Inferior parietal cortex (tissue), 1 donor: ENCODE measurements at regions not wholly inside any gene's neighbourhood (a gene's known extent, or its start where the extent isn't known, plus 50 kb on each side); places are given as distances from the start of the nearest gene placed in this dataset.

Experiments
- DNase-seq: peaks from one replicate; pipeline ENCODE4 v3.0.0-alpha.2; 2016; ENCODE audit errors: extremely low spot score

- DNase-seq = no peak
Measured at GRCh38 chr13:105616333-105617075, 919.0 kb downstream of the EFNB2 start.

GRCh38 chr13:105612541-105612940 lies 922.9 kb downstream of the EFNB2 start:
- no peak for DNase-seq

- DNase-seq = no peak
Measured at GRCh38 chr13:105611424-105611823, 924.0 kb downstream of the EFNB2 start.

GRCh38 chr13:105608104-105608503 lies 927.4 kb downstream of the EFNB2 start:
- no peak for DNase-seq

- no peak for DNase-seq
Measured at GRCh38 chr13:105607426-105607825, 928.0 kb downstream of the EFNB2 start.

- DNase-seq = no peak
Measured at GRCh38 chr13:105607016-105607415, 928.4 kb downstream of the EFNB2 start.

- peak; percentile 18 for DNase-seq
Measured at GRCh38 chr13:105602956-105603670, 932.3 kb downstream of the EFNB2 start.

GRCh38 chr13:105599477-105600037 lies 935.9 kb downstream of the EFNB2 start:
- DNase-seq = no peak

- DNase-seq = no peak
Measured at GRCh38 chr13:105598529-105598928, 936.9 kb downstream of the EFNB2 start.

- DNase-seq = no peak
Measured at GRCh38 chr13:105597573-105597972, 937.9 kb downstream of the EFNB2 start.

- DNase-seq = no peak
Measured at GRCh38 chr13:105595471-105595870, 940.0 kb downstream of the EFNB2 start.

- DNase-seq = no peak
Measured at GRCh38 chr13:105591277-105591676, 944.2 kb downstream of the EFNB2 start.

GRCh38 chr13:105587786-105588185 lies 947.7 kb downstream of the EFNB2 start:
- DNase-seq = no peak

- DNase-seq = no peak
Measured at GRCh38 chr13:105579821-105580710, 955.4 kb downstream of the EFNB2 start.

- DNase-seq = no peak
Measured at GRCh38 chr13:105573136-105573535, 962.3 kb downstream of the EFNB2 start.

GRCh38 chr13:105572401-105572800 lies 963.1 kb downstream of the EFNB2 start:
- DNase-seq = no peak

GRCh38 chr13:105569816-105570215 lies 965.6 kb downstream of the EFNB2 start:
- DNase-seq = no peak

GRCh38 chr13:105567951-105568525 lies 967.4 kb downstream of the EFNB2 start:
- DNase-seq = no peak

GRCh38 chr13:105565136-105565727 lies 970.2 kb downstream of the EFNB2 start:
- DNase-seq = no peak

GRCh38 chr13:105552078-105552477 lies 983.4 kb downstream of the EFNB2 start:
- no peak for DNase-seq

GRCh38 chr13:105547851-105548250 lies 987.6 kb downstream of the EFNB2 start:
- no peak for DNase-seq
